GM18858 (cell line): ENCODE measurements at regions not wholly inside any gene's neighbourhood (a gene's known extent, or its start where the extent isn't known, plus 50 kb on each side); places are given as distances from the start of the nearest gene placed in this dataset.
A peak's percentile ranks its signal among the peaks of the same experiment; 100 is the strongest.

Source experiments
- ATAC-seq: cut with Tn5 transposase; IDR thresholded peaks from one replicate; pipeline ENCODE4 v1.9.1; 2021; ENCODE audit not compliant: unreplicated experiment

GRCh38 chr4:175871774-175872405 lies 59.8 kb upstream of the GPM6A start:
- no peak for ATAC-seq

GRCh38 chr4:175873707-175874106 lies 61.6 kb upstream of the GPM6A start:
- ATAC-seq = no peak

- ATAC-seq = no peak
Measured at GRCh38 chr4:175874306-175874705, 62.2 kb upstream of the GPM6A start.

GRCh38 chr4:175875993-175876771 lies 64.1 kb upstream of the GPM6A start:
- ATAC-seq = no peak

- no peak for ATAC-seq
Measured at GRCh38 chr4:175882891-175883290, 70.8 kb upstream of the GPM6A start.

- ATAC-seq = no peak
Measured at GRCh38 chr4:175884048-175884447, 72.0 kb upstream of the GPM6A start.

- ATAC-seq = no peak
Measured at GRCh38 chr4:175891231-175891630, 79.2 kb upstream of the GPM6A start.

GRCh38 chr4:175891851-175892250 lies 79.8 kb upstream of the GPM6A start:
- ATAC-seq = no peak

GRCh38 chr4:175905925-175906324 lies 93.9 kb upstream of the GPM6A start:
- ATAC-seq = no peak

- ATAC-seq = no peak
Measured at GRCh38 chr4:175906384-175906783, 94.3 kb upstream of the GPM6A start.

GRCh38 chr4:175910700-175911099 lies 98.6 kb upstream of the GPM6A start:
- no peak for ATAC-seq

- ATAC-seq = no peak
Measured at GRCh38 chr4:175916626-175917351, 104.7 kb upstream of the GPM6A start.

GRCh38 chr4:175927121-175927520 lies 115.1 kb upstream of the GPM6A start:
- ATAC-seq = peak; percentile 50

- no peak for ATAC-seq
Measured at GRCh38 chr4:175929441-175929840, 117.4 kb upstream of the GPM6A start.

GRCh38 chr4:175929932-175930331 lies 117.9 kb upstream of the GPM6A start:
- no peak for ATAC-seq

- ATAC-seq = no peak
Measured at GRCh38 chr4:175930471-175930870, 118.4 kb upstream of the GPM6A start.

GRCh38 chr4:175932116-175932515 lies 120.1 kb upstream of the GPM6A start:
- no peak for ATAC-seq

- no peak for ATAC-seq
Measured at GRCh38 chr4:175934506-175934905, 122.4 kb upstream of the GPM6A start.

- no peak for ATAC-seq
Measured at GRCh38 chr4:175935016-175935661, 123.1 kb upstream of the GPM6A start.

- no peak for ATAC-seq
Measured at GRCh38 chr4:175944126-175944910, 121.3 kb upstream of the WDR17 start.
